Neural crest cell (in vitro differentiated cells): ENCODE measurements at regions not wholly inside any gene's neighbourhood (a gene's known extent, or its start where the extent isn't known, plus 50 kb on each side); places are given as distances from the start of the nearest gene placed in this dataset.

Experiments used
- DNase-seq: peaks from one replicate; pipeline ENCODE4 v3.0.0; 2021; ENCODE audit warnings: low read depth, mixed read lengths, low spot score
- H3K27ac Mint-ChIP-seq: one replicate; pipeline ENCODE4 v1.8.0; 2021; ENCODE audit warnings: mild to moderate bottlenecking, mixed read lengths; ENCODE audit not compliant: unreplicated experiment
- H3K27me3 Mint-ChIP-seq: 2 replicates; pipeline ENCODE4 v1.8.0; 2021; ENCODE audit warnings: low read depth, mild to moderate bottlenecking, mixed read lengths
- H3K36me3 Mint-ChIP-seq: 2 replicates; pipeline ENCODE4 v1.8.0; 2021; ENCODE audit warnings: low read depth, mild to moderate bottlenecking, mixed read lengths
- H3K4me1 Mint-ChIP-seq: 2 replicates; pipeline ENCODE4 v1.8.0; 2021; ENCODE audit warnings: mixed read lengths
- H3K4me3 Mint-ChIP-seq: one replicate; pipeline ENCODE4 v1.8.0; 2021; ENCODE audit warnings: mild to moderate bottlenecking, mixed read lengths
- H3K9me3 Mint-ChIP-seq: 2 replicates; pipeline ENCODE4 v1.8.0; 2021; ENCODE audit warnings: mixed read lengths
- TF ChIP-seq, protein P1 (sequence below): fragments of 200-600 bp; sonication (generic); conservative IDR thresholded peaks from 2 replicates; pipeline ENCODE4 v1.5.0; 2021; ENCODE audit warnings: antibody characterized with exemption, mild to moderate bottlenecking

DNA sequence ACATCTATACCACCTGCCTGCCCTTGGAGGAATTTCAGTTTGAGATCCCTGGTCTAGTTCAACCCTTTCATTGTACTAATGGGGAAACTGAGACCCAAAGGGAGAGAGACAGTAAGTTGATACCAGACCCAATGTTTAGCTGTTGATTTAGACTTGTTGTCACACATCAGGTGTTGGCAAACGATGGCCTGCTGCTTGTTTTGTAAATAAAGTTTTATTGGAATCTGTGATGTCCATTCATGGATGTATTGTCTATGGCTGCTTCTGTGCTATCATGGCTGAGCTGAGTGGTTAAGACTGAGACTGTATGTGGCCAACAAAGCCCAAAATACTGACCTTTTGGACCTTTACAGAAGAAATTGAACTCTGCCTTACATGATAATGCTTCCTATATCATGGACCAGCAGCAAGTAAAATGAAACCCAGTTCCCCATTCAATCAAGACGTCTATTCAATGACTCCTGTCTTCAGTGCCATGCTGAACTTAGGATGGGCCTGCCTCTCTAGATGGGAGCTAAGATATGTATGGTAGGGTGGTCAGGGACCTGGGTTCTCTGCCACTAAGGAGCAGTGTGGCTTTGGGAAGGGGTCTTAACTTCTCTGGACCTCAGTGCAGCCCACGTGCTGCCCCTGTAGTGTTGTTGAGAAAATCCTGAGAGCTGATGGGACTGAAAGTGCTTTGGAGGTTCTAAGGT is 111.0 kb downstream of the IRX5 start:
- Mint-ChIP-seq H3K27ac (no peak overlapping the region), H3K36me3 (no peaks in the 10 kb centered on the region), H3K4me3 (no peak overlapping the region), H3K4me1 (peaks cover under 1% of the 10 kb centered on the region), H3K9me3 (no peaks in the 10 kb centered on the region), H3K27me3 (no peaks in the 10 kb centered on the region)
- no peak for DNase-seq
- TF ChIP-seq, protein P1, sequence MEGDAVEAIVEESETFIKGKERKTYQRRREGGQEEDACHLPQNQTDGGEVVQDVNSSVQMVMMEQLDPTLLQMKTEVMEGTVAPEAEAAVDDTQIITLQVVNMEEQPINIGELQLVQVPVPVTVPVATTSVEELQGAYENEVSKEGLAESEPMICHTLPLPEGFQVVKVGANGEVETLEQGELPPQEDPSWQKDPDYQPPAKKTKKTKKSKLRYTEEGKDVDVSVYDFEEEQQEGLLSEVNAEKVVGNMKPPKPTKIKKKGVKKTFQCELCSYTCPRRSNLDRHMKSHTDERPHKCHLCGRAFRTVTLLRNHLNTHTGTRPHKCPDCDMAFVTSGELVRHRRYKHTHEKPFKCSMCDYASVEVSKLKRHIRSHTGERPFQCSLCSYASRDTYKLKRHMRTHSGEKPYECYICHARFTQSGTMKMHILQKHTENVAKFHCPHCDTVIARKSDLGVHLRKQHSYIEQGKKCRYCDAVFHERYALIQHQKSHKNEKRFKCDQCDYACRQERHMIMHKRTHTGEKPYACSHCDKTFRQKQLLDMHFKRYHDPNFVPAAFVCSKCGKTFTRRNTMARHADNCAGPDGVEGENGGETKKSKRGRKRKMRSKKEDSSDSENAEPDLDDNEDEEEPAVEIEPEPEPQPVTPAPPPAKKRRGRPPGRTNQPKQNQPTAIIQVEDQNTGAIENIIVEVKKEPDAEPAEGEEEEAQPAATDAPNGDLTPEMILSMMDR = no peak

DNA sequence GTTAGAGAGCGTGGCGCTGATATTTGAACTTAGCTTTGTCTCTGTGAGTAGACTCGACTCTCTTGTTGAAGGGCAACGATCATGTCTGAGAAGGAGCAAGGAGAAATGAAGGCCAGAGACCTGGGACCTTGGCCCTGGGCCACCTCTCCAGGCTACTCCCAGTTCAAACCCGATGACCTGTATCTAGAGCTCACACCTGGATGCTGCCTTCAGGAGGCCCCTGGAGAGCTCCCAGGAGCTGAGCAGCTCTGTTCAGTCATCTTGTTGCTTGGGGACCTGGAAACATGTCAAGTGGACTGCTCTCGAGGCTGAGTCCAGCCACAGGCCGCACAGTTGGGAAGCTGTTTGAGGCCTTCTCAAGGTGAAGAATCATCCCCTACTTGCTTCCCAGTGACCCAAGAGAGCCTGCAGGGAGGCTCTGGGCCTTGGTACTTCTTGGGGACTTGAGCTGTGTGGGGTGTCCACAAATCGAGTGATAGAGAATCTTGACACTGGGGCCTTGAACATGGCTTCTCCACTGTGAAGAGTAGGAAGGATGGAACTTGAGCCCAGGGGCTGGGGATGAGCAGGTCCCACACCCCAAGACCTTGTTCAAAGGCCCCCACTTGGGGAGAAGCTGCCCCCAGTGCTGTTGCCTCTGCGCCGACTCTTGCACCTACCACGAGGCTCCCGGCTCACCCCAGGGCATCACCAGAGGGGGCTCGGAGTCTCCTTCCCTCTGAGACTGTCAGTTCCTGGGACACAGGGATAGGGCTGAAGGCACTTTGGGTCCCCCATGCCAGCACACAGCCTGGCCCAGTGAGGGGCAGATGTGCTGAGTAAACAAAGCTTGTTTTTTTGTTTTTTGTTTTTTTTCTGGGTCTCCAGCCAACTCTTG is 112.1 kb downstream of the IRX5 start:
- TF ChIP-seq, protein P1 = no peak
- DNase-seq = no peak
- H3K27ac Mint-ChIP-seq = no peak overlapping the region
- no peak overlapping the region for H3K4me3 Mint-ChIP-seq
- no peaks in the 10 kb centered on the region for H3K9me3 Mint-ChIP-seq
- no peaks in the 10 kb centered on the region for H3K27me3 Mint-ChIP-seq
- H3K36me3 Mint-ChIP-seq = no peaks in the 10 kb centered on the region
- peaks cover 12% of the 10 kb centered on the region for H3K4me1 Mint-ChIP-seq

DNA sequence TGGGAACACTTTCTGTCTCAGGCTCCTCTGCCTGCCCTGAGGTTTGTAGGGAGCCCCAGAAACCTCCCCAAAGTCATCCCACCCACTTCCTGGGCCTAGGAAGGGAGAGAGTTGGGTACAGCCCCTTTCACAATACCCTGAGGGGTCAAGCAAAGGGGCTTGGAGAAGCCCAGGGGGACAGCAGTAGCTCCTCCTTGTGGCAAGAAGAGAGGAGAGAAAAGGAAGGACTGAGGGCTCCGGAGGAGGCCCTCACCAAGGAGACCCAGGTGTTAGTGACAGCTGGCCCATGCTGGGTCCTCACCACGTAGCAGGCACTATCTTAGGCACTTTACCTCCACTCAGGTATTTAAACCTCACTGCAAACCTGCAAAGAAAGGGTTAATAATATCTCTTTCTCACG is 112.8 kb downstream of the IRX5 start:
- Mint-ChIP-seq H3K9me3 (no peaks in the 10 kb centered on the region), H3K4me1 (peaks cover 12% of the 10 kb centered on the region), H3K27ac (no peak overlapping the region), H3K27me3 (no peaks in the 10 kb centered on the region), H3K36me3 (no peaks in the 10 kb centered on the region), H3K4me3 (no peak overlapping the region)
- TF ChIP-seq, protein P1 = no peak
- no peak for DNase-seq

- Mint-ChIP-seq H3K4me3 (no peak overlapping the region), H3K27ac (no peak overlapping the region), H3K27me3 (no peaks in the 10 kb centered on the region), H3K4me1 (peaks cover 12% of the 10 kb centered on the region), H3K36me3 (no peaks in the 10 kb centered on the region), H3K9me3 (no peaks in the 10 kb centered on the region)
- no peak for DNase-seq
- TF ChIP-seq, protein P1 = no peak
These were observed 113.7 kb downstream of the IRX5 start for GRCh38 chr16:55044201-55044975.

DNA sequence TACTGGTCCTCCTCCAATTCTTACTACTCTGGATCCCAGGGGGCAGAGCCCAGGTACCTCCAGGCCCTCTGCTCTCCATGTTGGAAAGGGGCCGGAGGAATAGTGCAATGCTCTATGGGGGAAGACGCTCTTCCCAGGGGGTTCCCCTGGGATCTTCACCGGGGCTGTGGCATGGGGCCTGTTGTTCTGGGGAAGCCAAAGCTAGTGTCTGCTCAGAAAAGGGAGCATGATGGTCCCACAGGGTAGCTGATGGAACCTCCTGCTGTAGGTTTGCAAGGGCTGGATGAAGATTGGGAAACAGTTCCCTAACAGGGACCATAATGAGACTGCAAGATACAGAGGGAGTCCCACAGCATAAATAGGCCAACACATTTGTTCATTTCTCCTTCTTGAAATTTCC is 114.7 kb downstream of the IRX5 start:
- TF ChIP-seq, protein P1 = no peak
- no peak for DNase-seq
- Mint-ChIP-seq H3K4me3 (no peak overlapping the region), H3K27ac (no peak overlapping the region), H3K36me3 (no peaks in the 10 kb centered on the region), H3K27me3 (no peaks in the 10 kb centered on the region), H3K9me3 (no peaks in the 10 kb centered on the region), H3K4me1 (peaks cover 12% of the 10 kb centered on the region)
